GM18517 (cell line): ENCODE measurements at regions not wholly inside any gene's neighbourhood (a gene's known extent, or its start where the extent isn't known, plus 50 kb on each side); places are given as distances from the start of the nearest gene placed in this dataset.
"Not testable (repeated sequence)": the region's sequence is repeated elsewhere in the genome, so short reads cannot be mapped to it uniquely, and the experiment has no call there.

ENCODE experiments used
- ATAC-seq: cut with Tn5 transposase; IDR thresholded peaks from one replicate; pipeline ENCODE4 v1.9.1; 2021; ENCODE audit warnings: mild to moderate bottlenecking, moderate library complexity; ENCODE audit not compliant: unreplicated experiment

- ATAC-seq, result no peak
These were observed 427.9 kb downstream of the CD83 start for GRCh38 chr6:14545496-14545895.

GRCh38 chr6:14546036-14546435 lies 428.5 kb downstream of the CD83 start:
- ATAC-seq, result no peak

- ATAC-seq, result no peak
These were observed 429.9 kb downstream of the CD83 start for GRCh38 chr6:14547284-14547998.

GRCh38 chr6:14549304-14549770 lies 431.8 kb downstream of the CD83 start:
- ATAC-seq, result no peak

GRCh38 chr6:14549871-14550270 lies 432.3 kb downstream of the CD83 start:
- ATAC-seq, result no peak

GRCh38 chr6:14550410-14550809 lies 432.8 kb downstream of the CD83 start:
- ATAC-seq, result no peak

- no peak for ATAC-seq
These were observed 433.2 kb downstream of the CD83 start for GRCh38 chr6:14550822-14551221.

- not testable (repeated sequence) for ATAC-seq
These were observed 434.0 kb downstream of the CD83 start for GRCh38 chr6:14551601-14552000.

- ATAC-seq, result no peak
These were observed 435.3 kb downstream of the CD83 start for GRCh38 chr6:14552891-14553290.

- ATAC-seq, result no peak
These were observed 435.9 kb downstream of the CD83 start for GRCh38 chr6:14553515-14553914.

- no peak for ATAC-seq
These were observed 438.2 kb downstream of the CD83 start for GRCh38 chr6:14555804-14556203.

GRCh38 chr6:14559746-14560536 lies 442.4 kb downstream of the CD83 start:
- no peak for ATAC-seq

GRCh38 chr6:14561563-14561962 lies 444.0 kb downstream of the CD83 start:
- ATAC-seq, result not testable (repeated sequence)

- ATAC-seq, result no peak
These were observed 450.3 kb downstream of the CD83 start for GRCh38 chr6:14567842-14568241.

GRCh38 chr6:14569394-14569793 lies 451.8 kb downstream of the CD83 start:
- ATAC-seq, result no peak

- not testable (repeated sequence) for ATAC-seq
These were observed 452.3 kb downstream of the CD83 start for GRCh38 chr6:14569874-14570273.

GRCh38 chr6:14571001-14571400 lies 453.4 kb downstream of the CD83 start:
- ATAC-seq, result no peak

- no peak for ATAC-seq
These were observed 454.2 kb downstream of the CD83 start for GRCh38 chr6:14571746-14572145.

GRCh38 chr6:14573267-14573666 lies 455.7 kb downstream of the CD83 start:
- no peak for ATAC-seq

GRCh38 chr6:14573703-14574290 lies 456.2 kb downstream of the CD83 start:
- no peak for ATAC-seq

- no peak for ATAC-seq
These were observed 458.4 kb downstream of the CD83 start for GRCh38 chr6:14575961-14576360.

- ATAC-seq, result no peak
These were observed 461.4 kb downstream of the CD83 start for GRCh38 chr6:14578994-14579393.
